Body of pancreas (tissue), 4 donors: ENCODE measurements at regions not wholly inside any gene's neighbourhood (a gene's known extent, or its start where the extent isn't known, plus 50 kb on each side); places are given as distances from the start of the nearest gene placed in this dataset.

Experiments
- ATAC-seq: fragments of 150-250 bp; one replicate; pipeline ENCODE4 v1.9.1; 2016
- DNase-seq, 4 donors: peaks; one replicate each; pipeline ENCODE4 v3.0.0-alpha.2; 2019
- H3K27ac ChIP-seq, 4 donors: fragments of 200-600 bp; sonication (generic); 1 replicate in 3 of 4; 2 replicates in 1 of 4; pipeline versions ENCODE4 v1.5.1 to v1.6.1; 2016 to 2019; ENCODE audit warnings: mild to moderate bottlenecking in 1 of 4, mixed read lengths in 1 of 4, moderate library complexity in 1 of 4
- H3K27me3 ChIP-seq, 2 donors: fragments of 200-600 bp; sonication (generic); one replicate each; pipeline ENCODE4 v1.6.0; 2016; ENCODE audit warnings: mild to moderate bottlenecking in 1 of 2
- H3K36me3 ChIP-seq, 2 donors: fragments of 200-600 bp; sonication (generic); replicated peaks in 1 of 2; 2 replicates each; pipeline ENCODE4 v1.5.1; 2016; ENCODE audit warnings: low read depth in 2 of 2; ENCODE audit not compliant: insufficient read depth in 1 of 2
- H3K4me1 ChIP-seq: fragments of 200-600 bp; sonication (generic); one replicate; pipeline ENCODE4 v1.6.0; 2016
- H3K4me3 ChIP-seq, 2 donors: fragments of 200-600 bp; sonication (generic); 1 replicate in 1 of 2; 2 replicates in 1 of 2; pipeline ENCODE4 v1.5.1; 2016 to 2019
- H3K9me3 ChIP-seq, 3 donors: fragments of 200-600 bp; sonication (generic); 1 replicate in 2 of 3; 2 replicates in 1 of 3; pipeline ENCODE4 v1.5.1; 2016
- POLR2A ChIP-seq, 3 donors: fragments of 450-650 bp; IDR thresholded peaks; one replicate each; pipeline ENCODE4 v1.6.1; 2016; ENCODE audit warnings: antibody characterized with exemption in 3 of 3, mild to moderate bottlenecking in 2 of 3
- WGBS, 2 donors: methylation state at CpG; one replicate each; pipeline ENCODE4 v1.1.5; 2017; 5-methylcytosine and 5-hydroxymethylcytosine counted together
- intact Hi-C: fragments of 100-400 bp; cut with DNase I; formaldehyde crosslinking; loops from one replicate; pipeline ENCODE4 v1.15.1; 2023
- TF ChIP-seq, protein P1 (sequence below), 7 experiments: fragments of 450-650 bp in 4 of 7; fragments of 200-600 bp in 3 of 7; sonication (generic) in 3 of 7; IDR thresholded peaks; one replicate each; pipeline ENCODE4 v1.5.1; 2016 to 2019; ENCODE audit warnings: antibody characterized with exemption in 7 of 7

DNA sequence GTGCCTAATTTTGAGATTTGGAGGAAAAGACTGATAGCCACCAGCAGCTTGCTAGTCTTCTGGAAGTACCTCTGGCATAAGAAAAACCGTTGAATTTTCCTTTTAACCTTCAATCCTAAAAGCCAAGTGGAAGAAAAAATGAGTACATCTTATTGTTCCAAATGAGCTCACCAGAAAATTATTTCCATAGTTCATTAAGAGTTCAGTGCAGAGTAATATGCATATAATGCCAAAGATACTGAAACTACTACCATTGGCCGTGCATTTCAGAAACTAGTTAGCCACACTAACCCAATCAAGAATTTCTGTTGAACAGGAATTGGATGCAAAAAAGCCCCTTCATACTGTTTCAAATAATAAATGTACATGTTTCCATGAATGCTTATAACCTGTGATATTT, 607.9 kb downstream of the KCTD16 start:
- H3K4me3 ChIP-seq = no peak overlapping the region
- H3K27ac ChIP-seq = no peak overlapping the region
- WGBS, 2 donors = 76 to 85% methylated on average over 2 of the region's 2 CpGs
- H3K27me3 ChIP-seq = no peaks in the 10 kb centered on the region
- TF ChIP-seq POLR2A (IDR thresholded peaks at IDR 0.05) = no peak
- TF ChIP-seq, protein P1, sequence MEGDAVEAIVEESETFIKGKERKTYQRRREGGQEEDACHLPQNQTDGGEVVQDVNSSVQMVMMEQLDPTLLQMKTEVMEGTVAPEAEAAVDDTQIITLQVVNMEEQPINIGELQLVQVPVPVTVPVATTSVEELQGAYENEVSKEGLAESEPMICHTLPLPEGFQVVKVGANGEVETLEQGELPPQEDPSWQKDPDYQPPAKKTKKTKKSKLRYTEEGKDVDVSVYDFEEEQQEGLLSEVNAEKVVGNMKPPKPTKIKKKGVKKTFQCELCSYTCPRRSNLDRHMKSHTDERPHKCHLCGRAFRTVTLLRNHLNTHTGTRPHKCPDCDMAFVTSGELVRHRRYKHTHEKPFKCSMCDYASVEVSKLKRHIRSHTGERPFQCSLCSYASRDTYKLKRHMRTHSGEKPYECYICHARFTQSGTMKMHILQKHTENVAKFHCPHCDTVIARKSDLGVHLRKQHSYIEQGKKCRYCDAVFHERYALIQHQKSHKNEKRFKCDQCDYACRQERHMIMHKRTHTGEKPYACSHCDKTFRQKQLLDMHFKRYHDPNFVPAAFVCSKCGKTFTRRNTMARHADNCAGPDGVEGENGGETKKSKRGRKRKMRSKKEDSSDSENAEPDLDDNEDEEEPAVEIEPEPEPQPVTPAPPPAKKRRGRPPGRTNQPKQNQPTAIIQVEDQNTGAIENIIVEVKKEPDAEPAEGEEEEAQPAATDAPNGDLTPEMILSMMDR (IDR thresholded peaks at IDR 0.05) = no peak
- intact Hi-C loops = no loop called here
- no peaks in the 10 kb centered on the region for H3K36me3 ChIP-seq
- no peak for ATAC-seq
- H3K9me3 ChIP-seq = no peaks in the 10 kb centered on the region
- no peaks in the 10 kb centered on the region for H3K4me1 ChIP-seq
- DNase-seq = no peak

DNA sequence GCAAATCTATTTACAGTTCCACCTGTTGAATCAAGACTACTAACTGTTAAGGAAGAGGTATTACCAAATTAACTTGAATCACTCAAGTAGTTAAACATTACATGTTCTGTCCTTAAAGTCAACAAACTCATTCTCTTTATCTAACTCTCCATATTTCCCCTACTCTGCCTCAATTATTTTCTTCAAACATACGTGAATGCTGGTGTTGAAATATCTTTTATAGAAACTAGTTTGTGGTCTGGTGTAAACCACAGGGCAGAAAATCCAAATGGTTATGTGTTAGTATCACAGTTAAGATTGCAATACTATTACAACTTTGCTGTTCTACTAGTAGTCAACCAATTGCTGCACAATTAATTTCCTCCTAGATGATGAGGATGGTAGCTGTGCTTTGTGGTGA, 603.5 kb downstream of the KCTD16 start:
- 29 to 36% methylated on average over 1 of the region's 1 CpG for WGBS, 2 donors
- no peak for TF ChIP-seq POLR2A (IDR thresholded peaks at IDR 0.05)
- TF ChIP-seq, protein P1 (IDR thresholded peaks at IDR 0.05) = no peak
- ATAC-seq (no peak), DNase-seq (no peak)
- no peak overlapping the region for H3K27ac ChIP-seq
- intact Hi-C loops = no loop called here
- no peaks in the 10 kb centered on the region for H3K27me3 ChIP-seq
- no peaks in the 10 kb centered on the region for H3K36me3 ChIP-seq
- no peak overlapping the region for H3K4me3 ChIP-seq
- H3K4me1 ChIP-seq = no peaks in the 10 kb centered on the region
- no peaks in the 10 kb centered on the region for H3K9me3 ChIP-seq

DNA sequence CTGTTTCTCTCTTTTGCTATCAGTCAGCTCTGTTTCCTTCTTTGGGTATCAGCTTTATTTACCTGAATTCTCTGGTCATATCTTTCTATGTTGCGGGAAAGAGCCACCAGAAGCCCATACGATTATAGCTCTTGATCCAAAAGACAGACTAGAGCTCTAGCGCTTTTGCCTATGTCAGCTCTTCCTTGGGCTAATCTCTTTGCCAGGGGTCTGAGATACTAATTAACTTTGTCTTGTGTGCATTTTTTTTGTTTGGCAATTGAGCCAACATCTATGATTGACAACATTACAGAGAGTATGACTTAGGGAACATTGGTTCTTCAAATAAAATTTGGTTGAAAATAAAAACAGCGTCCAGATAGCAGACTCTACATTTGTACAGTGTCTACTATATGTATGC, 603.0 kb downstream of the KCTD16 start:
- no peak overlapping the region for H3K27ac ChIP-seq
- H3K4me3 ChIP-seq = no peak overlapping the region
- no peaks in the 10 kb centered on the region for H3K4me1 ChIP-seq
- ATAC-seq = no peak
- WGBS, 2 donors = 66 to 67% methylated on average over 4 of the region's 4 CpGs
- TF ChIP-seq POLR2A (IDR thresholded peaks at IDR 0.05) = no peak
- TF ChIP-seq, protein P1 (IDR thresholded peaks at IDR 0.05) = no peak
- intact Hi-C loops = no loop called here
- no peaks in the 10 kb centered on the region for H3K36me3 ChIP-seq
- H3K27me3 ChIP-seq = no peaks in the 10 kb centered on the region
- H3K9me3 ChIP-seq = no peaks in the 10 kb centered on the region
- no peak for DNase-seq

DNA sequence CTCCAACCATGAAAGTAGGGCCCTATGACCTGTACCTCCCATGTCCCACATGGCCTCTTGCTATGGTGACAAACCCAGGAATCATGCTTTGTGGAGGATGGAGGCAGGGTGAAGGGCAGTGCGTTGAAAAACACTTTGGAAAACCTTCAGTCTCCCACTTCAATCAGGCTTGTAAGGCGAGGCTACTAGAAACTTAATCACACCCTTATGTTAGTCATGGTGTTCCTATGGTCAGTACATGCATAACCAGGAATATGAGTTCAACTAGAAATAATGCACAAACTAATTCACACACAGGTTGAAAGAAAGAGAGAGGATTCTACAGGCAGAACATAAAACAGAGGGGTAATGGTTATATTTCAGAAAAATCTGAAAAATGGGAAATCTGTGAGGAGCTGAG, 601.1 kb downstream of the KCTD16 start:
- Histone ChIP-seq H3K27ac (no peak overlapping the region), H3K4me3 (no peak overlapping the region), H3K36me3 (no peaks in the 10 kb centered on the region), H3K4me1 (no peaks in the 10 kb centered on the region), H3K27me3 (no peaks in the 10 kb centered on the region), H3K9me3 (no peaks in the 10 kb centered on the region)
- TF ChIP-seq, protein P1 (IDR thresholded peaks at IDR 0.05) = no peak
- TF ChIP-seq POLR2A (IDR thresholded peaks at IDR 0.05) = no peak
- DNase-seq (no peak), ATAC-seq (no peak)
- WGBS, 2 donors = 86 to 89% methylated on average over 2 of the region's 2 CpGs
- intact Hi-C loops = no loop called here

DNA sequence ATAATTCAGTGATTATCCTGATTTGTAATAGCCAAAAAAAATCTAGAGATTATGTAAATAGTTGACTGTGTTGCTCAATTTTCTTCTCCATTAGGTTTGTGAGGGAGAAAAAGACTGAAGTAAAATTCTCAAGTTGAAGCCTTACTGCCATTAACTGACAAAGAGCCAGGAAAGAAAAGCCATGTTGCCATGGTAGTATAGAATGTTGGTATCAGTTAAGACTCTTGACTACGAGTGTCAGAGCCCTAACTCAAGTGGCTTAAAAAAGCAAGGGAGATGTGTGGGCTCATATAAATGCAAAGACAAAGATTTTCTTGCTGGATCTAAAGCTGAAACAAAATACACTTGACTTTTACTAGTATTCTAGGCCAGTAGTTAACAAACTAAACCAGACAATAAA, 571.7 kb downstream of the KCTD16 start:
- H3K27me3 ChIP-seq = no peaks in the 10 kb centered on the region
- ATAC-seq (no peak), DNase-seq (no peak)
- peaks cover 0 to 6% (median 0%) of the 10 kb centered on the region in 3 donors for H3K9me3 ChIP-seq
- H3K4me3 ChIP-seq = no peak overlapping the region
- intact Hi-C loops = no loop called here
- no peaks in the 10 kb centered on the region for H3K36me3 ChIP-seq
- H3K4me1 ChIP-seq = no peaks in the 10 kb centered on the region
- WGBS, 2 donors = 59 to 69% methylated on average over 1 of the region's 1 CpG
- TF ChIP-seq, protein P1 (IDR thresholded peaks at IDR 0.05) = no peak
- no peak for TF ChIP-seq POLR2A (IDR thresholded peaks at IDR 0.05)
- no peak overlapping the region for H3K27ac ChIP-seq
